SHP77 (cell line): ENCODE measurements at regions not wholly inside any gene's neighbourhood (a gene's known extent, or its start where the extent isn't known, plus 50 kb on each side); places are given as distances from the start of the nearest gene placed in this dataset.
"Not testable (repeated sequence)": the region's sequence is repeated elsewhere in the genome, so short reads cannot be mapped to it uniquely, and the experiment has no call there.

Experiments used
- DNase-seq, 2 experiments: peaks; one replicate each; lab custom pipeline; 2025; lab: John Stamatoyannopoulos, UW

- DNase-seq = no peak
Observed at GRCh38 chr7:91690541-91691070, 189.9 kb downstream of the MTERF1 start.

GRCh38 chr7:91691865-91692264 lies 188.6 kb downstream of the MTERF1 start:
- DNase-seq = no peak

- DNase-seq = no peak
Observed at GRCh38 chr7:91692800-91693199, 187.7 kb downstream of the MTERF1 start.

- no peak for DNase-seq
Observed at GRCh38 chr7:91694351-91694841, 186.1 kb downstream of the MTERF1 start.

GRCh38 chr7:91710881-91711280 lies 169.6 kb downstream of the MTERF1 start:
- DNase-seq = no peak

- DNase-seq = no peak
Observed at GRCh38 chr7:91713669-91714068, 166.8 kb downstream of the MTERF1 start.

- DNase-seq = no peak
Observed at GRCh38 chr7:91717681-91718470, 162.6 kb downstream of the MTERF1 start.

- DNase-seq = no peak
Observed at GRCh38 chr7:91719008-91719407, 161.5 kb downstream of the MTERF1 start.

GRCh38 chr7:91720260-91720937 lies 160.1 kb downstream of the MTERF1 start:
- DNase-seq = no peak

GRCh38 chr7:91722831-91723230 lies 157.7 kb downstream of the MTERF1 start:
- DNase-seq = no peak

- not testable (repeated sequence) for DNase-seq
Observed at GRCh38 chr7:91729046-91729445, 151.5 kb downstream of the MTERF1 start.

GRCh38 chr7:91731976-91732375 lies 148.5 kb downstream of the MTERF1 start:
- no peak for DNase-seq

GRCh38 chr7:91749418-91749817 lies 131.1 kb downstream of the MTERF1 start:
- DNase-seq = no peak

GRCh38 chr7:91750091-91750490 lies 130.4 kb downstream of the MTERF1 start:
- DNase-seq = no peak

GRCh38 chr7:91752102-91752501 lies 128.4 kb downstream of the MTERF1 start:
- no peak for DNase-seq

- DNase-seq = not testable (repeated sequence)
Observed at GRCh38 chr7:91754280-91754679, 126.2 kb downstream of the MTERF1 start.

- not testable (repeated sequence) for DNase-seq
Observed at GRCh38 chr7:91755121-91755520, 125.4 kb downstream of the MTERF1 start.

GRCh38 chr7:91759205-91759863 lies 121.2 kb downstream of the MTERF1 start:
- peak in 1 of 2 experiments; percentile 23 for DNase-seq

- no peak for DNase-seq
Observed at GRCh38 chr7:91767820-91768219, 112.7 kb downstream of the MTERF1 start.

GRCh38 chr7:91771394-91771793 lies 109.1 kb downstream of the MTERF1 start:
- DNase-seq = no peak

GRCh38 chr7:91771921-91772815 lies 108.3 kb downstream of the MTERF1 start:
- DNase-seq = no peak
